Peyer's patch (tissue), 4 donors: ENCODE measurements at regions not wholly inside any gene's neighbourhood (a gene's known extent, or its start where the extent isn't known, plus 50 kb on each side); places are given as distances from the start of the nearest gene placed in this dataset.

Source experiments
- CTCF ChIP-seq, 6 experiments: fragments of 450-650 bp in 4 of 6; fragments of 200-600 bp in 2 of 6; sonication (generic) in 1 of 6; IDR thresholded peaks; one replicate each; pipeline ENCODE4 v1.5.1; 2017 to 2019; ENCODE audit warnings: antibody characterized with exemption in 6 of 6, mild to moderate bottlenecking in 3 of 6, moderate library complexity in 1 of 6
- POLR2A ChIP-seq, 2 donors: fragments of 450-650 bp; IDR thresholded peaks; one replicate each; pipeline ENCODE4 v1.5.1; 2017; ENCODE audit warnings: antibody characterized with exemption in 2 of 2, mild to moderate bottlenecking in 2 of 2, moderate library complexity in 2 of 2

- TF ChIP-seq CTCF (IDR thresholded peaks at IDR 0.05): no peak
- no peak for TF ChIP-seq POLR2A (IDR thresholded peaks at IDR 0.05)
Observed at GRCh38 chr11:76271068-76271467, 64.8 kb upstream of the WNT11 start.
